ENCODE measurements at regions not wholly inside any gene's neighbourhood (a gene's known extent, or its start where the extent isn't known, plus 50 kb on each side); places are given as distances from the start of the nearest gene placed in this dataset.

DNA sequence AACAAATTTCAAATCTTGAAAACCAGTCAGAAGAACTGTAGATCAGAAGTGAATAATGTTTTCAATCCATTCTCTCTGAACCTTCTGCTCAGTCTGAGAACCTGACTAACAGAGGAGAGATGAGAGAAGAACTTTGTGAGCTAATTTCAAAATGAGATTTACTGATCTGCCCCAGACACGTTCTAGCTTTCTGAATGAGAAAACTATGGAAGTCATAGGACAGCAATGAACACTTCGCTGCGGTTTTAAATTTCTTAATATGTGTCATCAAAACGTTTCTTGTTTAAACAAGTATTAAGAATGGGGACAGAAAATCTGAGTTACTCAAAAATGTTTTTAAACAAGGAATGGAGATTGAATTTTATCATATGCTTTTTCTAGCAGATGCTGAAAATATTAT, 66.6 kb upstream of the FAR2 start:
- TF ChIP-seq, protein P1, sequence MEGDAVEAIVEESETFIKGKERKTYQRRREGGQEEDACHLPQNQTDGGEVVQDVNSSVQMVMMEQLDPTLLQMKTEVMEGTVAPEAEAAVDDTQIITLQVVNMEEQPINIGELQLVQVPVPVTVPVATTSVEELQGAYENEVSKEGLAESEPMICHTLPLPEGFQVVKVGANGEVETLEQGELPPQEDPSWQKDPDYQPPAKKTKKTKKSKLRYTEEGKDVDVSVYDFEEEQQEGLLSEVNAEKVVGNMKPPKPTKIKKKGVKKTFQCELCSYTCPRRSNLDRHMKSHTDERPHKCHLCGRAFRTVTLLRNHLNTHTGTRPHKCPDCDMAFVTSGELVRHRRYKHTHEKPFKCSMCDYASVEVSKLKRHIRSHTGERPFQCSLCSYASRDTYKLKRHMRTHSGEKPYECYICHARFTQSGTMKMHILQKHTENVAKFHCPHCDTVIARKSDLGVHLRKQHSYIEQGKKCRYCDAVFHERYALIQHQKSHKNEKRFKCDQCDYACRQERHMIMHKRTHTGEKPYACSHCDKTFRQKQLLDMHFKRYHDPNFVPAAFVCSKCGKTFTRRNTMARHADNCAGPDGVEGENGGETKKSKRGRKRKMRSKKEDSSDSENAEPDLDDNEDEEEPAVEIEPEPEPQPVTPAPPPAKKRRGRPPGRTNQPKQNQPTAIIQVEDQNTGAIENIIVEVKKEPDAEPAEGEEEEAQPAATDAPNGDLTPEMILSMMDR (optimal IDR thresholded peaks at IDR 0.05 in 1 of 3, IDR thresholded peaks at IDR 0.05 in 1 of 3, conservative IDR thresholded peaks at IDR 0.05 in 1 of 3; ENCODE audit: extremely low read depth in 1 of 3, insufficient read depth in 2 of 3, low read length in 3 of 3) = no peak
- TF ChIP-seq EZH2 (IDR thresholded peaks at IDR 0.05; ENCODE audit: low read length) = no peak

Measured in keratinocyte (primary cell).